ENCODE measurements at regions not wholly inside any gene's neighbourhood (a gene's known extent, or its start where the extent isn't known, plus 50 kb on each side); places are given as distances from the start of the nearest gene placed in this dataset.

DNA sequence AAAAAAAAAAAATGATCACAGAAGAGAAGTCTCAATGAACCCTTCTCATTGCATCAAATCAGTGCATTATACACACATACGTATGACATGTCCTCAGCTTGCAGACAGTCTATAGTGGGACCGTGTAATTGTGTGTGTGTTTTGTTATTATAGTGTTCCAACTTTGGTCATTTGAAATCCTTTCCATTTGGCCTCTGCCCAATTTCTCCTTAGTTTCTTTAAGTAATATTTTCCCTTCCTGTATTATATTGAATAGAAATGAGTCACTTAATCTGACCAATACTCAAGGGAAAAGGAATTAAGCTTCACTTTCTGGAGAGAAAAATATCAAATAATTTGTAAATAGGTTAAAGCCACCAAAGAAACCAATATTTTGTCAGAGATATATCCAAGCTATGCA, 415.5 kb upstream of the SORCS1 start:
- no peak for TF ChIP-seq CTCF (conservative IDR thresholded peaks at IDR 0.05; ENCODE audit: low read depth in 2 of 2)
- TF ChIP-seq EZH2 (IDR thresholded peaks at IDR 0.05; ENCODE audit: low read depth, unreplicated experiment): no peak
- TF ChIP-seq, protein P1, sequence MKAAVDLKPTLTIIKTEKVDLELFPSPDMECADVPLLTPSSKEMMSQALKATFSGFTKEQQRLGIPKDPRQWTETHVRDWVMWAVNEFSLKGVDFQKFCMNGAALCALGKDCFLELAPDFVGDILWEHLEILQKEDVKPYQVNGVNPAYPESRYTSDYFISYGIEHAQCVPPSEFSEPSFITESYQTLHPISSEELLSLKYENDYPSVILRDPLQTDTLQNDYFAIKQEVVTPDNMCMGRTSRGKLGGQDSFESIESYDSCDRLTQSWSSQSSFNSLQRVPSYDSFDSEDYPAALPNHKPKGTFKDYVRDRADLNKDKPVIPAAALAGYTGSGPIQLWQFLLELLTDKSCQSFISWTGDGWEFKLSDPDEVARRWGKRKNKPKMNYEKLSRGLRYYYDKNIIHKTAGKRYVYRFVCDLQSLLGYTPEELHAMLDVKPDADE (IDR thresholded peaks at IDR 0.05): no peak
- no peak for TF ChIP-seq EZH2phosphoT487 (IDR thresholded peaks at IDR 0.05; ENCODE audit: unreplicated experiment)
- TF ChIP-seq, protein P2, sequence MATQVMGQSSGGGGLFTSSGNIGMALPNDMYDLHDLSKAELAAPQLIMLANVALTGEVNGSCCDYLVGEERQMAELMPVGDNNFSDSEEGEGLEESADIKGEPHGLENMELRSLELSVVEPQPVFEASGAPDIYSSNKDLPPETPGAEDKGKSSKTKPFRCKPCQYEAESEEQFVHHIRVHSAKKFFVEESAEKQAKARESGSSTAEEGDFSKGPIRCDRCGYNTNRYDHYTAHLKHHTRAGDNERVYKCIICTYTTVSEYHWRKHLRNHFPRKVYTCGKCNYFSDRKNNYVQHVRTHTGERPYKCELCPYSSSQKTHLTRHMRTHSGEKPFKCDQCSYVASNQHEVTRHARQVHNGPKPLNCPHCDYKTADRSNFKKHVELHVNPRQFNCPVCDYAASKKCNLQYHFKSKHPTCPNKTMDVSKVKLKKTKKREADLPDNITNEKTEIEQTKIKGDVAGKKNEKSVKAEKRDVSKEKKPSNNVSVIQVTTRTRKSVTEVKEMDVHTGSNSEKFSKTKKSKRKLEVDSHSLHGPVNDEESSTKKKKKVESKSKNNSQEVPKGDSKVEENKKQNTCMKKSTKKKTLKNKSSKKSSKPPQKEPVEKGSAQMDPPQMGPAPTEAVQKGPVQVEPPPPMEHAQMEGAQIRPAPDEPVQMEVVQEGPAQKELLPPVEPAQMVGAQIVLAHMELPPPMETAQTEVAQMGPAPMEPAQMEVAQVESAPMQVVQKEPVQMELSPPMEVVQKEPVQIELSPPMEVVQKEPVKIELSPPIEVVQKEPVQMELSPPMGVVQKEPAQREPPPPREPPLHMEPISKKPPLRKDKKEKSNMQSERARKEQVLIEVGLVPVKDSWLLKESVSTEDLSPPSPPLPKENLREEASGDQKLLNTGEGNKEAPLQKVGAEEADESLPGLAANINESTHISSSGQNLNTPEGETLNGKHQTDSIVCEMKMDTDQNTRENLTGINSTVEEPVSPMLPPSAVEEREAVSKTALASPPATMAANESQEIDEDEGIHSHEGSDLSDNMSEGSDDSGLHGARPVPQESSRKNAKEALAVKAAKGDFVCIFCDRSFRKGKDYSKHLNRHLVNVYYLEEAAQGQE (IDR thresholded peaks at IDR 0.05; ENCODE audit: unreplicated experiment): no peak
- TF ChIP-seq JUNB (IDR thresholded peaks at IDR 0.05; ENCODE audit: unreplicated experiment): no peak
- no peak for TF ChIP-seq POLR2AphosphoS5 (IDR thresholded peaks at IDR 0.05; ENCODE audit: low read depth)
- no peak for TF ChIP-seq CREB1 (CRISPR knock-in tag; IDR thresholded peaks at IDR 0.05; ENCODE audit: low read depth)
- no peak for TF ChIP-seq NANOG (IDR thresholded peaks at IDR 0.05; ENCODE audit: borderline replicate concordance)
- no peak for TF ChIP-seq STAT1 (IDR thresholded peaks at IDR 0.05; ENCODE audit: unreplicated experiment)
- TF ChIP-seq, protein P3, sequence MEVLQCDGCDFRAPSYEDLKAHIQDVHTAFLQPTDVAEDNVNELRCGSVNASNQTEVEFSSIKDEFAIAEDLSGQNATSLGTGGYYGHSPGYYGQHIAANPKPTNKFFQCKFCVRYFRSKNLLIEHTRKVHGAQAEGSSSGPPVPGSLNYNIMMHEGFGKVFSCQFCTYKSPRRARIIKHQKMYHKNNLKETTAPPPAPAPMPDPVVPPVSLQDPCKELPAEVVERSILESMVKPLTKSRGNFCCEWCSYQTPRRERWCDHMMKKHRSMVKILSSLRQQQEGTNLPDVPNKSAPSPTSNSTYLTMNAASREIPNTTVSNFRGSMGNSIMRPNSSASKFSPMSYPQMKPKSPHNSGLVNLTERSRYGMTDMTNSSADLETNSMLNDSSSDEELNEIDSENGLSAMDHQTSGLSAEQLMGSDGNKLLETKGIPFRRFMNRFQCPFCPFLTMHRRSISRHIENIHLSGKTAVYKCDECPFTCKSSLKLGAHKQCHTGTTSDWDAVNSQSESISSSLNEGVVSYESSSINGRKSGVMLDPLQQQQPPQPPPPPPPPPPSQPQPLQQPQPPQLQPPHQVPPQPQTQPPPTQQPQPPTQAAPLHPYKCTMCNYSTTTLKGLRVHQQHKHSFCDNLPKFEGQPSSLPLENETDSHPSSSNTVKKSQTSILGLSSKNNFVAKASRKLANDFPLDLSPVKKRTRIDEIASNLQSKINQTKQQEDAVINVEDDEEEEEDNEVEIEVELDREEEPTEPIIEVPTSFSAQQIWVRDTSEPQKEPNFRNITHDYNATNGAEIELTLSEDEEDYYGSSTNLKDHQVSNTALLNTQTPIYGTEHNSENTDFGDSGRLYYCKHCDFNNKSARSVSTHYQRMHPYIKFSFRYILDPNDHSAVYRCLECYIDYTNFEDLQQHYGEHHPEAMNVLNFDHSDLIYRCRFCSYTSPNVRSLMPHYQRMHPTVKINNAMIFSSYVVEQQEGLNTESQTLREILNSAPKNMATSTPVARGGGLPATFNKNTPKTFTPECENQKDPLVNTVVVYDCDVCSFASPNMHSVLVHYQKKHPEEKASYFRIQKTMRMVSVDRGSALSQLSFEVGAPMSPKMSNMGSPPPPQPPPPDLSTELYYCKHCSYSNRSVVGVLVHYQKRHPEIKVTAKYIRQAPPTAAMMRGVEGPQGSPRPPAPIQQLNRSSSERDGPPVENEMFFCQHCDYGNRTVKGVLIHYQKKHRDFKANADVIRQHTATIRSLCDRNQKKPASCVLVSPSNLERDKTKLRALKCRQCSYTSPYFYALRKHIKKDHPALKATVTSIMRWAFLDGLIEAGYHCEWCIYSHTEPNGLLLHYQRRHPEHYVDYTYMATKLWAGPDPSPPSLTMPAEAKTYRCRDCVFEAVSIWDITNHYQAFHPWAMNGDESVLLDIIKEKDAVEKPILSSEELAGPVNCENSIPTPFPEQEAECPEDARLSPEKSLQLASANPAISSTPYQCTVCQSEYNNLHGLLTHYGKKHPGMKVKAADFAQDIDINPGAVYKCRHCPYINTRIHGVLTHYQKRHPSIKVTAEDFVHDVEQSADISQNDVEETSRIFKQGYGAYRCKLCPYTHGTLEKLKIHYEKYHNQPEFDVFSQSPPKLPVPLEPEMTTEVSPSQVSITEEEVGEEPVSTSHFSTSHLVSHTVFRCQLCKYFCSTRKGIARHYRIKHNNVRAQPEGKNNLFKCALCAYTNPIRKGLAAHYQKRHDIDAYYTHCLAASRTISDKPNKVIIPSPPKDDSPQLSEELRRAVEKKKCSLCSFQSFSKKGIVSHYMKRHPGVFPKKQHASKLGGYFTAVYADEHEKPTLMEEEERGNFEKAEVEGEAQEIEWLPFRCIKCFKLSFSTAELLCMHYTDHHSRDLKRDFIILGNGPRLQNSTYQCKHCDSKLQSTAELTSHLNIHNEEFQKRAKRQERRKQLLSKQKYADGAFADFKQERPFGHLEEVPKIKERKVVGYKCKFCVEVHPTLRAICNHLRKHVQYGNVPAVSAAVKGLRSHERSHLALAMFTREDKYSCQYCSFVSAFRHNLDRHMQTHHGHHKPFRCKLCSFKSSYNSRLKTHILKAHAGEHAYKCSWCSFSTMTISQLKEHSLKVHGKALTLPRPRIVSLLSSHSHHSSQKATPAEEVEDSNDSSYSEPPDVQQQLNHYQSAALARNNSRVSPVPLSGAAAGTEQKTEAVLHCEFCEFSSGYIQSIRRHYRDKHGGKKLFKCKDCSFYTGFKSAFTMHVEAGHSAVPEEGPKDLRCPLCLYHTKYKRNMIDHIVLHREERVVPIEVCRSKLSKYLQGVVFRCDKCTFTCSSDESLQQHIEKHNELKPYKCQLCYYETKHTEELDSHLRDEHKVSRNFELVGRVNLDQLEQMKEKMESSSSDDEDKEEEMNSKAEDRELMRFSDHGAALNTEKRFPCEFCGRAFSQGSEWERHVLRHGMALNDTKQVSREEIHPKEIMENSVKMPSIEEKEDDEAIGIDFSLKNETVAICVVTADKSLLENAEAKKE (CRISPR knock-in tag; IDR thresholded peaks at IDR 0.05): no peak

Measured in GM23338 (cell line).